ENCODE measurements at regions not wholly inside any gene's neighbourhood (a gene's known extent, or its start where the extent isn't known, plus 50 kb on each side); places are given as distances from the start of the nearest gene placed in this dataset.

DNA sequence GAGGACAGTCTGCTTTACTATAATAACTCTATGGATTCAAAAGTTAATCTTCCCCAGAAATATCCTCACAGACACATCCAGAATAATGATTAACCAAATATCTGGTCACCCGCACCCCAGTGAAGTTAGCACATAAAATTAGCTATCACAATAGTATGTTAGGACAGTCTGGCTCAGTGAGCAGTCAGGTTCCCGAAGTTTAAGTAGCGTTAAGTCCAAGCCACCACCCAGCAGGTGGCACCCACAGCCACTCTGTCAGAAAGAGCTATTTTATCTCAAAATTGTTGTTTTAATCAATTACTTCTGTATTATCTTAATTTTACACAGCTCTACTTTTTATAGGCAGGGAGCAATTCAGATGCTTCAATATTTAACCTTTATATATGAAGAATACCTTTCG is 537.5 kb downstream of the MBD2 start:
- Histone ChIP-seq H2BK15ac (ENCODE audit: low read depth, poor library complexity, severe bottlenecking) (no peak overlapping the region), H3K9me3 (ENCODE audit: control insufficient read depth, low read length) (no peaks in the 10 kb centered on the region), H2BK5ac (ENCODE audit: low read depth, low read length, poor library complexity, severe bottlenecking) (no peak overlapping the region), H3K9ac (ENCODE audit: low read length) (no peak overlapping the region), H2AFZ (ENCODE audit: low read depth, low read length) (no peak overlapping the region), H3K36me3 (ENCODE audit: control insufficient read depth in 1 of 2, insufficient read depth in 2 of 2, low read depth in 1 of 2, low read length in 2 of 2) (no peaks in the 10 kb centered on the region), H2AK5ac (ENCODE audit: low read length, severe bottlenecking) (no peak overlapping the region), H3K14ac (ENCODE audit: low read length in 2 of 2) (no peak overlapping the region), H3K27me3 (ENCODE audit: control insufficient read depth in 1 of 2, insufficient read depth in 1 of 2, low read length in 2 of 2) (no peaks in the 10 kb centered on the region), H2BK120ac (ENCODE audit: low read depth, low read length) (no peak overlapping the region), H3K18ac (ENCODE audit: low read depth in 1 of 2, low read length in 2 of 2) (no peak overlapping the region), H3K79me1 (replicated peaks; ENCODE audit: low read length, poor library complexity, severe bottlenecking) (no peaks in the 10 kb centered on the region), H2BK12ac (ENCODE audit: low read length in 2 of 2) (no peak overlapping the region), H3K27ac (ENCODE audit: low read length, poor library complexity, severe bottlenecking) (peak overlapping the region; percentile 70), H4K91ac (ENCODE audit: low read length) (no peak overlapping the region), H4K8ac (ENCODE audit: low read length) (no peak overlapping the region), H3K4me2 (ENCODE audit: low read length, poor library complexity, severe bottlenecking) (peak overlapping the region; percentile 52), H3K4me1 (ENCODE audit: control insufficient read depth, insufficient read depth, low read depth, low read length) (no peaks in the 10 kb centered on the region), H3K23ac (ENCODE audit: low read length in 2 of 2) (no peak overlapping the region), H3K4me3 (ENCODE audit: insufficient read depth in 1 of 2, low read depth in 1 of 2, low read length in 2 of 2) (no peak overlapping the region), H3K4ac (ENCODE audit: low read depth in 1 of 2, low read length in 2 of 2) (no peak overlapping the region)
- DNase-seq, result no peak
- 87% methylated on average over 3 of the region's 4 CpGs for WGBS

DNA sequence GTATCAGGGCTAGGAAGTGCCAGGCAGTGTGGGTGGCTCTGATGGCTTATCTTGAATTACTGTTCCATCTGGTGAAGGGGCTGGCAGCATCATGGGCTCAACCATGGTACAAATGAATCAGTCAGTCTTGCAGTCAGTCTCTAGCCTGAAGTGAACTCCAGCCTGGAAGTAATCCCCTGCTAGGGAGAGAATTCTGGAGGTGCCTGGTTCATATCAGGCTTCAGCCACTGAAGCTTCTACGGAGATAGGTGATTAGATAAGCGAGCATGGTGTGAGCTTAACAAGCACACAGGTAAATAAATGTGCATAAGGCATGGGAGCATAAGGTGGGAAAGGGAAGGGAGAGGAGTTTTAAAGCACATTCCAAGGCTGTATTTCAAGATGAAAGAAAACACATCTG is 541.7 kb downstream of the MBD2 start:
- no peak overlapping the region for H3K4ac ChIP-seq (ENCODE audit: low read depth in 1 of 2, low read length in 2 of 2)
- H3K4me1 ChIP-seq (ENCODE audit: control insufficient read depth, insufficient read depth, low read depth, low read length), result no peaks in the 10 kb centered on the region
- 20% methylated on average over 2 of the region's 2 CpGs for WGBS
- no peaks in the 10 kb centered on the region for H3K79me1 ChIP-seq (replicated peaks; ENCODE audit: low read length, poor library complexity, severe bottlenecking)
- no peak overlapping the region for H3K4me3 ChIP-seq (ENCODE audit: insufficient read depth in 1 of 2, low read depth in 1 of 2, low read length in 2 of 2)
- H3K4me2 ChIP-seq (ENCODE audit: low read length, poor library complexity, severe bottlenecking), result no peak overlapping the region
- H3K14ac ChIP-seq (ENCODE audit: low read length in 2 of 2), result no peak overlapping the region
- no peak overlapping the region for H2BK120ac ChIP-seq (ENCODE audit: low read depth, low read length)
- DNase-seq, result no peak
- no peak overlapping the region for H2BK12ac ChIP-seq (ENCODE audit: low read length in 2 of 2)
- H3K36me3 ChIP-seq (ENCODE audit: control insufficient read depth in 1 of 2, insufficient read depth in 2 of 2, low read depth in 1 of 2, low read length in 2 of 2), result no peaks in the 10 kb centered on the region
- no peak overlapping the region for H4K8ac ChIP-seq (ENCODE audit: low read length)
- H3K23ac ChIP-seq (ENCODE audit: low read length in 2 of 2), result no peak overlapping the region
- H4K91ac ChIP-seq (ENCODE audit: low read length), result no peak overlapping the region
- H2AFZ ChIP-seq (ENCODE audit: low read depth, low read length), result no peak overlapping the region
- H3K9me3 ChIP-seq (ENCODE audit: control insufficient read depth, low read length), result no peaks in the 10 kb centered on the region
- no peak overlapping the region for H3K9ac ChIP-seq (ENCODE audit: low read length)
- H3K27ac ChIP-seq (ENCODE audit: low read length, poor library complexity, severe bottlenecking), result no peak overlapping the region
- no peaks in the 10 kb centered on the region for H3K27me3 ChIP-seq (ENCODE audit: control insufficient read depth in 1 of 2, insufficient read depth in 1 of 2, low read length in 2 of 2)
- H2BK15ac ChIP-seq (ENCODE audit: low read depth, poor library complexity, severe bottlenecking), result no peak overlapping the region
- no peak overlapping the region for H3K18ac ChIP-seq (ENCODE audit: low read depth in 1 of 2, low read length in 2 of 2)
- H2BK5ac ChIP-seq (ENCODE audit: low read depth, low read length, poor library complexity, severe bottlenecking), result no peak overlapping the region
- H2AK5ac ChIP-seq (ENCODE audit: low read length, severe bottlenecking), result no peak overlapping the region

GRCh38 chr18:53677480-53677879 is 547.0 kb downstream of the MBD2 start:
- Histone ChIP-seq H3K27ac (ENCODE audit: low read length, poor library complexity, severe bottlenecking) (no peak overlapping the region), H3K9me3 (ENCODE audit: control insufficient read depth, low read length) (no peaks in the 10 kb centered on the region), H4K91ac (ENCODE audit: low read length) (no peak overlapping the region), H3K4ac (ENCODE audit: low read depth in 1 of 2, low read length in 2 of 2) (no peak overlapping the region), H2BK12ac (ENCODE audit: low read length in 2 of 2) (no peak overlapping the region), H3K4me3 (ENCODE audit: insufficient read depth in 1 of 2, low read depth in 1 of 2, low read length in 2 of 2) (no peak overlapping the region), H2AK5ac (ENCODE audit: low read length, severe bottlenecking) (no peak overlapping the region), H3K27me3 (ENCODE audit: control insufficient read depth in 1 of 2, insufficient read depth in 1 of 2, low read length in 2 of 2) (no peaks in the 10 kb centered on the region), H3K9ac (ENCODE audit: low read length) (no peak overlapping the region), H2BK120ac (ENCODE audit: low read depth, low read length) (no peak overlapping the region), H3K79me1 (replicated peaks; ENCODE audit: low read length, poor library complexity, severe bottlenecking) (no peaks in the 10 kb centered on the region), H3K23ac (ENCODE audit: low read length in 2 of 2) (no peak overlapping the region), H3K4me2 (ENCODE audit: low read length, poor library complexity, severe bottlenecking) (no peak overlapping the region), H3K4me1 (ENCODE audit: control insufficient read depth, insufficient read depth, low read depth, low read length) (no peaks in the 10 kb centered on the region), H4K8ac (ENCODE audit: low read length) (no peak overlapping the region), H2BK5ac (ENCODE audit: low read depth, low read length, poor library complexity, severe bottlenecking) (no peak overlapping the region), H2BK15ac (ENCODE audit: low read depth, poor library complexity, severe bottlenecking) (no peak overlapping the region), H3K18ac (ENCODE audit: low read depth in 1 of 2, low read length in 2 of 2) (no peak overlapping the region), H3K14ac (ENCODE audit: low read length in 2 of 2) (no peak overlapping the region), H2AFZ (ENCODE audit: low read depth, low read length) (no peak overlapping the region), H3K36me3 (ENCODE audit: control insufficient read depth in 1 of 2, insufficient read depth in 2 of 2, low read depth in 1 of 2, low read length in 2 of 2) (no peaks in the 10 kb centered on the region)
- WGBS, result 61% methylated on average over 1 of the region's 1 CpG
- no peak for DNase-seq

DNA sequence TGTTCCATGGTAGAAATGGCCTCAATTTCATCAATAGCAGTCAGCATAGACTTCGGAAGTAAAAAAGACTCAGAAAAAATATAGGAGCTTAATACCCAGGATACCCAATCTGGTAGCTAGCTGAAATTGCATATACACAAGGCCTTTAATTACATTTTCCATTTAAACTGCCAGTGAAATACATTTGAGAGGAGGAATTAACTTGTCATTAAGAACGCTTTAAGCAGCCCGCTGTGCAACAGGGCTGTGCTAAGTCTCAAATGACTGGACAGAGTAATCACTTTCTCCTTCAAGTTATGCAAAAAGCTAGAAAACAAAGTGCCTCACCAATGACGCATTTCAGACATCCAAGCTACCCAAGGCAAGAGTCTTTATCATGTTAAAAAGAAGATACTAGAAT is 558.8 kb downstream of the MBD2 start:
- Histone ChIP-seq H2AFZ (ENCODE audit: low read depth, low read length) (no peak overlapping the region), H2BK15ac (ENCODE audit: low read depth, poor library complexity, severe bottlenecking) (no peak overlapping the region), H3K27ac (ENCODE audit: low read length, poor library complexity, severe bottlenecking) (no peak overlapping the region), H3K4me1 (ENCODE audit: control insufficient read depth, insufficient read depth, low read depth, low read length) (no peaks in the 10 kb centered on the region), H3K23ac (ENCODE audit: low read length in 2 of 2) (no peak overlapping the region), H2BK5ac (ENCODE audit: low read depth, low read length, poor library complexity, severe bottlenecking) (no peak overlapping the region), H3K79me1 (replicated peaks; ENCODE audit: low read length, poor library complexity, severe bottlenecking) (no peaks in the 10 kb centered on the region), H4K8ac (ENCODE audit: low read length) (no peak overlapping the region), H3K4me2 (ENCODE audit: low read length, poor library complexity, severe bottlenecking) (no peak overlapping the region), H3K9ac (ENCODE audit: low read length) (no peak overlapping the region), H3K36me3 (ENCODE audit: control insufficient read depth in 1 of 2, insufficient read depth in 2 of 2, low read depth in 1 of 2, low read length in 2 of 2) (no peaks in the 10 kb centered on the region), H2BK12ac (ENCODE audit: low read length in 2 of 2) (no peak overlapping the region), H3K27me3 (ENCODE audit: control insufficient read depth in 1 of 2, insufficient read depth in 1 of 2, low read length in 2 of 2) (no peaks in the 10 kb centered on the region), H2BK120ac (ENCODE audit: low read depth, low read length) (no peak overlapping the region), H3K9me3 (ENCODE audit: control insufficient read depth, low read length) (peaks cover 18% of the 10 kb centered on the region), H3K14ac (ENCODE audit: low read length in 2 of 2) (no peak overlapping the region), H3K18ac (ENCODE audit: low read depth in 1 of 2, low read length in 2 of 2) (no peak overlapping the region), H4K91ac (ENCODE audit: low read length) (no peak overlapping the region), H2AK5ac (ENCODE audit: low read length, severe bottlenecking) (no peak overlapping the region), H3K4me3 (ENCODE audit: insufficient read depth in 1 of 2, low read depth in 1 of 2, low read length in 2 of 2) (no peak overlapping the region), H3K4ac (ENCODE audit: low read depth in 1 of 2, low read length in 2 of 2) (no peak overlapping the region)
- DNase-seq, result no peak
- WGBS, result 87% methylated on average over 3 of the region's 4 CpGs

Measured in mesenchymal stem cell (in vitro differentiated cells and primary cell).